ENCODE measurements at regions not wholly inside any gene's neighbourhood (a gene's known extent, or its start where the extent isn't known, plus 50 kb on each side); places are given as distances from the start of the nearest gene placed in this dataset.

DNA sequence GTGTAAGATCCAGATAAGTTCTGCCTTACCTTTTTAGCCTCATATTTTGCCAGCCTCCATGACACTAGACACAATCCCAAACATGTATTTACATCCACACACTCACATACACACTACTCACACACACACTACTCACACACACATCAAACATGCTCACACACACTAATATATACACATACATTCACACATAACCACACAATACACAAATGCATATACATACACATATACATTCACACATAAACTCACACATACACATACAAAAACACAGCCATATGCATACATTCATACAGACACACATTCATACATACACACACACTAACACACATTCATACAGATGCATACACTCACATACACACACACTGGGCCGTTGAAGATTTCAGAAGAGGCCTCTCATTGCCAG lies 109.5 kb downstream of the MAIP1 start:
- TF ChIP-seq, protein P1, sequence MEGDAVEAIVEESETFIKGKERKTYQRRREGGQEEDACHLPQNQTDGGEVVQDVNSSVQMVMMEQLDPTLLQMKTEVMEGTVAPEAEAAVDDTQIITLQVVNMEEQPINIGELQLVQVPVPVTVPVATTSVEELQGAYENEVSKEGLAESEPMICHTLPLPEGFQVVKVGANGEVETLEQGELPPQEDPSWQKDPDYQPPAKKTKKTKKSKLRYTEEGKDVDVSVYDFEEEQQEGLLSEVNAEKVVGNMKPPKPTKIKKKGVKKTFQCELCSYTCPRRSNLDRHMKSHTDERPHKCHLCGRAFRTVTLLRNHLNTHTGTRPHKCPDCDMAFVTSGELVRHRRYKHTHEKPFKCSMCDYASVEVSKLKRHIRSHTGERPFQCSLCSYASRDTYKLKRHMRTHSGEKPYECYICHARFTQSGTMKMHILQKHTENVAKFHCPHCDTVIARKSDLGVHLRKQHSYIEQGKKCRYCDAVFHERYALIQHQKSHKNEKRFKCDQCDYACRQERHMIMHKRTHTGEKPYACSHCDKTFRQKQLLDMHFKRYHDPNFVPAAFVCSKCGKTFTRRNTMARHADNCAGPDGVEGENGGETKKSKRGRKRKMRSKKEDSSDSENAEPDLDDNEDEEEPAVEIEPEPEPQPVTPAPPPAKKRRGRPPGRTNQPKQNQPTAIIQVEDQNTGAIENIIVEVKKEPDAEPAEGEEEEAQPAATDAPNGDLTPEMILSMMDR (IDR thresholded peaks at IDR 0.05), result no peak
- TF ChIP-seq POLR2A (IDR thresholded peaks at IDR 0.05) (no peak), EP300 (IDR thresholded peaks at IDR 0.05) (no peak)
